ENCODE measurements at regions not wholly inside any gene's neighbourhood (a gene's known extent, or its start where the extent isn't known, plus 50 kb on each side); places are given as distances from the start of the nearest gene placed in this dataset.

- FAIRE-seq, result no peak
- no peak for TF ChIP-seq POLR2A (IDR thresholded peaks at IDR 0.05; ENCODE audit: low read depth, low read length)
- no peak for DNase-seq (ENCODE audit: insufficient read length, low spot score)
Measured at GRCh38 chr11:32325725-32326124, 109.6 kb downstream of the WT1 start.

- FAIRE-seq, result no peak
- no peak for TF ChIP-seq POLR2A (IDR thresholded peaks at IDR 0.05; ENCODE audit: low read depth, low read length)
- DNase-seq (ENCODE audit: insufficient read length, low spot score), result no peak
Measured at GRCh38 chr11:32326522-32326921, 108.8 kb downstream of the WT1 start.

DNA sequence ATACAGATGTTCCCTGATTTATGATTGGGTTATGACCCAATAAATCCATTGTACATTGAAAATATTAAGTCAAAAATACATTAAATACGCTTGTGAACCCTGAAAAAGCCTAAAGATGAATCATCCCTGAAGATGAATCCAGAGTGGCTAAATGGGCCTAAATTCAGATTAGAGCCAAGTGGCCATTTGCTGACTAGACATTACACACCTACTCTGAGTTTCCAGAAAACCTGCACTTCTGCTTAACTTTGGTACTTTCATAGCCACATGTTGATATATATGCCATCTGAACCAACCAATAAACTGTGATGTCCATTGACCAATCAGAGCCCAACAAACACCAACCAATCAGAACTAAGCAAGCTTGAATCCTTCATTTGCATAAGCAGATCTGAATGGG is 106.9 kb downstream of the WT1 start:
- no peak for DNase-seq (ENCODE audit: insufficient read length, low spot score)
- no peak for TF ChIP-seq POLR2A (IDR thresholded peaks at IDR 0.05; ENCODE audit: low read depth, low read length)
- no peak for FAIRE-seq

DNA sequence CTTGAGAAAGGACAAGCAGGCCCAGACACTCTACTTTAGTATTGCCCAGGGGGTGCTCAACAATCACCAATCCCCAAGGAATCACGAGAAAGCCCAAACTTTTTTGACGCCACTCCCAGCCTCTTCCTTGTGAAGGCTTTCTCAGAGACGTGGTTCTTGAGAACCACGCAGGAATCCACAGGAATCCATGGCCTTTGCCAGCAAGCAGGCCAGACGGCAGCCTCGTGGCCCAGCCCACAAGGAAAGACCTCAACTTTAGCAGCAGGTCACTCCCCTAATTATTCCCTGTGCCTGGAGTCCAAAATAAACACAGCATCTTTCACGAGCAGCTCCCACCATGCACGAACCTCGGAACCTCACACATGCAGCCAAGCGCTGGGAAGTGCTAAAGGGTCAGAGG is 104.2 kb downstream of the WT1 start:
- no peak for DNase-seq (ENCODE audit: insufficient read length, low spot score)
- FAIRE-seq, result no peak
- TF ChIP-seq POLR2A (IDR thresholded peaks at IDR 0.05; ENCODE audit: low read depth, low read length), result no peak

DNA sequence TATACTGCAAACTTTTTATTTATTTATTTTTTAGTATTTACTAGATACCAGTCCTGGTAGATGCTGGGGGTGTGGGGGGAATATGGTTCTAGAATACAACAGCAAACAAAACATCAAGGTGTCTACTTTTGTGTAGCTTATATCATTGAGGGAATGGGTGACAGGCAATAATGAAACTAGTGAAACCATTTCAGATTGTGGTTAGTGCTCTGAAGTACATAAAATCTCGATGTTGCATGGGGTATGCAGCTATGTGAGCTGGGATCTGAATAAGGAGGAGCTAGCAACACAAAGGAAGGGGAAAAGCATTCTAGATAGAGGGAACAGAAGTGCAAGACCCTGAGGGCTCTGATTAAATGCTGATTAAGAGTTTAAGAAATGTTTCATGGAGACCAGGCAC is 103.5 kb downstream of the WT1 start:
- no peak for DNase-seq (ENCODE audit: insufficient read length, low spot score)
- no peak for TF ChIP-seq POLR2A (IDR thresholded peaks at IDR 0.05; ENCODE audit: low read depth, low read length)
- no peak for FAIRE-seq

DNA sequence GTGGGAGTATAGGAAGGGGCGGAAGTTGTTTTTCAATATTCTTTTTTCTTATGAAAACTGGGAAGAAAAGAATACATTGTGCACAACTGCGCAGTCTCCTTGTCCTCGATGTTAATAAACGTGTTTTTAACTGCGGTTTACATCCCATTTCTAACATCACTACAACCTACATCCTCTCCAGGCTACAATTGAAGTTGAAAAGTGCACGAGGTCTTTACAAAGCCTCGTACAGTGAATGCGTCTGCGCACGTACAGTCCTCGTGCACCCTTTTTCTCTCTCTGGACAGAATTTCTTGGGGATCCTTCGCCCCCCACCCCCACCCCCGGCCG is 102.4 kb downstream of the WT1 start:
- DNase-seq (ENCODE audit: insufficient read length, low spot score) (no peak), FAIRE-seq (no peak)
- no peak for TF ChIP-seq POLR2A (IDR thresholded peaks at IDR 0.05; ENCODE audit: low read depth, low read length)

GRCh38 chr11:32333320-32333991 is 101.9 kb downstream of the WT1 start:
- FAIRE-seq (no peak), DNase-seq (ENCODE audit: insufficient read length, low spot score) (no peak)
- TF ChIP-seq POLR2A (IDR thresholded peaks at IDR 0.05; ENCODE audit: low read depth, low read length), result no peak

GRCh38 chr11:32334822-32335221 is 100.5 kb downstream of the WT1 start:
- FAIRE-seq, result no peak
- TF ChIP-seq POLR2A (IDR thresholded peaks at IDR 0.05; ENCODE audit: low read depth, low read length), result no peak
- DNase-seq (ENCODE audit: insufficient read length, low spot score), result peak; percentile 19
